Gastrocnemius medialis (tissue), 4 donors: ENCODE measurements at regions not wholly inside any gene's neighbourhood (a gene's known extent, or its start where the extent isn't known, plus 50 kb on each side); places are given as distances from the start of the nearest gene placed in this dataset.

ENCODE experiments used
- CTCF ChIP-seq, 5 experiments: fragments of 450-650 bp in 3 of 5; fragments of 200-600 bp in 2 of 5; sonication (generic) in 2 of 5; IDR thresholded peaks in 4 of 5; conservative IDR thresholded peaks in 1 of 5; 1 replicate in 4 of 5; 2 replicates in 1 of 5; pipeline ENCODE4 v1.5.1; 2016 to 2019; ENCODE audit warnings: antibody characterized with exemption in 5 of 5, mild to moderate bottlenecking in 3 of 5, moderate library complexity in 3 of 5
- POLR2A ChIP-seq, 2 donors: fragments of 450-650 bp; IDR thresholded peaks; one replicate each; pipeline ENCODE4 v1.6.1; 2017; ENCODE audit warnings: antibody characterized with exemption in 2 of 2, mild to moderate bottlenecking in 2 of 2, moderate library complexity in 2 of 2

- TF ChIP-seq CTCF (IDR thresholded peaks at IDR 0.05 in 4 of 5, conservative IDR thresholded peaks at IDR 0.05 in 1 of 5), result no peak
- TF ChIP-seq POLR2A (IDR thresholded peaks at IDR 0.05), result no peak
These were observed 368.9 kb downstream of the DDX10 start for GRCh38 chr11:109033627-109034338.
